KG1 (cell line): ENCODE measurements at regions not wholly inside any gene's neighbourhood (a gene's known extent, or its start where the extent isn't known, plus 50 kb on each side); places are given as distances from the start of the nearest gene placed in this dataset.

ENCODE experiments used
- DNase-seq: peaks from one replicate; lab custom pipeline; 2025; lab: John Stamatoyannopoulos, UW

DNA sequence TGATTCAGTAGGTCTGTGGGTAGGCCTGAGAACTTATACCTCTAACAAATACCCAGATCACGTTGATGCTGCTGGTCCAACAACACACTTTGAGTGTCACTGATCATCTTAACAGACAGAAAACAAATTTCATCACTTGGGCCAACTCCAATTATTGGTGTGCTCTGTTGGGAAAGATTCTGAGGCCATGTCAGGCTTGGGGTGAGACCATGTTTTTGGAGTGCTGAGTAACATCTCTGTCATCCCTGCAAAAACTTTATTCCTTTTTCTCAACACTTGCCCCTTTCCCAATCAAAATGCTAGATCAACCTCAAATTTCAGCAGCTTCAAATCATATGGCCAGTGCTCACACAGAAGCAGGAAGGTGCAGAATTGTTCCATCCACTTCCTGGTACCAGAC is 108.8 kb upstream of the TENT5A start:
- no peak for DNase-seq

DNA sequence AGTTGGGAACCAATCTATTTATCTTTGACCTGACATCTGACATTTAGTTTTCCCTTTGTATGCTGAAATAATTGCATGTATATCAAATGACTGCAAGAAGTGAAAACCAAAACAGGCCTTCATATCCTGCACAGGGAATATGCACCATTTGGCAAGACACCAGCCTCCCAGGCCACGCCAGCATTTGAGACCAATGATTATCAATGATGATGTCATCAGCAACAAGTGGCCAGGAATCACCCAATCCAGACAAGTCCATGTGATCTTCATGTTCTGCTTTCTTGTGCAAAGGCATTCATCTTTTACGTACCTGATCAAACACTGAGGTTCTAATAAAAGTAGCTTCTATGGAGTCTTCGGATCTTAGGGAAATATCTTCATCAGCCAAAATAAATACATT is 107.4 kb upstream of the TENT5A start:
- no peak for DNase-seq

DNA sequence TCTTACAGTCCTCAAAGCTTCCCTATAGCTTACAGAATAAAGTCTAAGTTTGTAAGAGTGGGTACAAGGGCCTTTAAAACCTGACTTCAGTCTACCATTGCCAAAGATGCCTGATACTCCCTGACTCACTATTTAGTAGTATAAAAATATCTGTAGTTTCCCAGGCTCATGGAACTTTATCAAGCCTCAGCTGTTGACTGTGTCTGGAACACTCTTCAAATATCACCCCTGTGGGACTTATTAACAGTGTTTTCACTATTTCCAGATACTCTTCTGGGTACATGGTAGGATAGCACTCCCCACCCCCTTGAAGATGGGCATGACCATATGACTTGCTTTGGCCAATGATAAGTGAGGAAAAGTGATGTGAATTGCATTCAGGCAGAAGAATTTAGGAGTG is 105.3 kb upstream of the TENT5A start:
- no peak for DNase-seq

GRCh38 chr6:81856872-81857271 is 104.4 kb upstream of the TENT5A start:
- DNase-seq, result no peak

DNA sequence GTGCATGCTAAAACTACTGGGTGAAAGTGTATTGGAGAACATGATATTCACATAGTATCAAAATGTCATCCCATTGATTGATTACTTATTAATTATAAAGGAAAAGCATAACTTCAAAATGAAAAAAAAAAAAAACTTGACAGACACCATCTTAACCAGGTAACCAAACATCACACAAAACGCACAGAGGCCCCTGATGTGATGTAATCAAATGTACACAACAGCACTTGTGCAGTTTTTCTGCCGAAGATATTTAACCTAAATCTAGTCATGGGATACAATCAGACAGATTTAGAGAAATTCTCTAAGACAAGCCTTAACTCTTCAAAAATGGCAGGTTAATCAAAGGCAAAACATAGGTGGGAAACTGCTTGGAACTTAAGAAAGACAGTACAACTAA is 102.0 kb upstream of the TENT5A start:
- DNase-seq, result no peak

GRCh38 chr6:81853975-81854374 is 101.5 kb upstream of the TENT5A start:
- DNase-seq, result no peak

DNA sequence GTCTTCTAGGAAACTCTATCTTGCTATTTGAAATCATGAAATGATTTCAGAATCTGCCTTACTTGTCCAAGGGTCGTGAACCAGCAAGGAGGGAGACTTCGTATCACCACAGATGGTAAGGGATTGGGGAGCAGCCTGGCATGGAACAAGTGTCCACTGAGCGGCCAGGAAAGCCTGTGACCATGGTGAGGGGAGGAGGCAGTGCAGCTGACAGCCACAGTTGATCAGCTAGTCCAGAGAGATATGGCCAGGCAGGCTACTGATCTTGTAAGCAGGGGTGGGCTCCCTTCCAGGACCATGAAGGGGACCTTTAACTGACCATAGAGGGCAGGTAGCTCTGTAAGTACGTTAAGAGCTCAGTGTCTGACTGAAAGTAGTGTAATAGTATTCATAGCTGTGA is 96.8 kb upstream of the TENT5A start:
- no peak for DNase-seq

- no peak for DNase-seq
Measured at GRCh38 chr6:81847866-81848265, 95.4 kb upstream of the TENT5A start.

DNA sequence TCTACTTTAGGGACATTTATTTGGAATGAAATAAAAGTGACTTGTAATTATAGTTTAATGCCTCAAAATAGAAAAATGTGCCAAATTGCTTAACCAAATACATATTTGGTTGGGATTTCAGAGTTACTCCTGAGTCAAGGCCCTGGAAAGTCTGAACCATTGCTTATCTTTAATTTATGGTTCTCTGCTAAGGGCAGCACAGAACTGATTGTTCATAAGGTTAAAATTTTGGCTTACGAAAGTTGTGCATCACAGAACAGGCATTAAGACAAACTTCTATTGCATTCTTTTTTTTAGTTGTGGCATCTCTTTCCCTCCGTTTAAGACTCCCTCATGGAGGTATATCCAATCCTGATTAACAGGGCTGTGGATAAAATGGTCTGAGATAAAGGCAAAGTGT is 92.2 kb upstream of the TENT5A start:
- DNase-seq, result no peak

DNA sequence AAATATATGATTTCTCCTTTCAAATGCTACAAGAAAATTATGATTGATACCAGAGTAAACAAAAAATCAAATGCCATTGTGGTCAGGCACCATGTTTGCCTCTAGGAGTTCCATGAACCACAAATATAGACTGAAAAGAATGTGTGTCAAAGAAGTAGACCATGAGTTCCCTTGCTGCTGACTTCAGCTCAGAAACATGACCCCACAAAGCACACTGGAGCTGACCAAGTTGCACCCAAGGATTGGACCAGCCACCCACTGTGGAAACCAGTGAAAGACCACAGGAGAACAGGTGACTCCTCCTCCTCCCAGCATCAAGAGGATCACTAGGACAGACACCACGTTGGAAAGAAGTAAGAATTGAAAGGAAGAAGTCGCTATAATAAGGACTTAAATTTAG is 90.8 kb upstream of the TENT5A start:
- no peak for DNase-seq

GRCh38 chr6:81842254-81842653 is 89.8 kb upstream of the TENT5A start:
- no peak for DNase-seq

DNA sequence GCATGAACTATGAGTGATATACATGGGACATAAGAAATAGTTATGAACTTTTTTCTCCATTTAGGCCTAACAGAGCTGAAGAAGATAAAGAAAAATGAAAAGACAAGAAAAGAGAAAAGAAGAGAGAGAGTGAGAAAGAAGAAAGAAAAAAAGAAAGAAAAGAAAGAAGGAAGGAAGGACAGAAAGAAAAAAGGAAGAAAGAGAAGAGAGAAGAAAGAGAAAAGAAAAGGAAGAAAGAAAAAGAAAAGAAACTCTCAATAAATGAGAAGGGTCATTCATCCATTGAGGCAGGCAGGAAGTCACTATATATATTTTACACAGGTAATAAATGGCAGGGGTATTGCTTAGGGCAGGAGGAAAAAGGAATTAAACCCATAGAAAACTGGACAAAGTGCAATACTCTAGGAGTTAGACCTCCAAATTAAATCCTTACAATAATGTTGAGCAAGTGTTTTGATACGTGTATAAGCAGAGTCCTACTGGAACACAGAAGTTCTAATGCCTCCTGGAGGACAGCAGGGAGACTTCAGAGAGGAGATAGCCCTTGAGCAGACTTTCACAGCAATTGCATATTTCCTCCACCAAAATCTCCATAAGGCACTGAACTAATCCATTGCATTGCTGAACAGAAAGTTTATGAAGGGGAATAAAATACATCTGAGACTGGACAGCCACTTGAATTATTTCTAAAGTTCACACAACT is 86.4 kb upstream of the TENT5A start:
- no peak for DNase-seq

GRCh38 chr6:81838031-81838430 is 85.5 kb upstream of the TENT5A start:
- no peak for DNase-seq

DNA sequence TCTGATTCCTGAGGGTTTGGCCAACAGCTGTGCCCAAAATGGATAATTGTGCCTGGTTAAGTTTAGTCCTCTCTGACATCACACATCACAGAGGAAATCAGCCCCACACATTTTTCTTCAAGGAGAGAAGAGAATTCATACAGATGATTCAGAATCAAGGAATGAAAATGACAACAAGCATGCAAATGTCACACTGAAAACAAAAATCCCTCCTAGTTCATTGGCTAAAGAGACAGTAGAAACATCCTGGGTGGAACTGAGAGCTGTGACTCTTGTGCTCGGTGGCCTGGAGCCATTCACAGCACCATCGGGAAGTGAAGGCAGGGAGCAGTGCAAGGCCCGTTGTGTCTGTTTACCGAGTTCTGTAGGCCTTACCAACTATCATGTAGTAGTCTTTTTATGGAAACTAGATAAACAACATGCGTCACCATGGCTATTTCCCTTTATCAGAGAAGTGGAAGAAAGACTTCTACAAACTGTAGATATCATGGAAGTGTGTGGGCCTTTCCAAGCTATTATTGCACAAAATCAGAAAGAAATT is 81.7 kb upstream of the TENT5A start:
- no peak for DNase-seq

GRCh38 chr6:81832304-81832703 is 79.8 kb upstream of the TENT5A start:
- DNase-seq, result no peak

GRCh38 chr6:81831274-81831673 is 78.8 kb upstream of the TENT5A start:
- DNase-seq, result no peak

GRCh38 chr6:81826784-81827183 is 74.3 kb upstream of the TENT5A start:
- DNase-seq, result no peak

DNA sequence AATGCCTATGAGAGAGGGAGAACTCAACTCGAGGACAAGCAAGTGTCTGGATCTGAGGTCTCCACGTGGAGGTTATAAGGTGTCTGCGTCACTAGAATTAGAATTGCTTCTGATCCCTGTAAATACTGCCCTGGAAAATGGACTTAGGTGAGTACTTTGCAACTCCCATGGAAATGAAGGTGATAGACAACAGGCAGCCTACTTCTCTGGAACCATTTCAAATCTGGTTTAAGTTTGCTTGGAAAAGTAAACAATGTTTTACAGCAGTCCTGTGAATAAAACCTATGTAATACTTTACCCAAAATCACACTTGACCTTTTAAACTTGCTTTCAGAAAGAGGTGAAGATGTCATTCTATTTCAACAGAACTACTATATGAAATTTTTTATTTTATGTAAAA is 70.1 kb upstream of the TENT5A start:
- no peak for DNase-seq

GRCh38 chr6:81821449-81821848 is 69.0 kb upstream of the TENT5A start:
- no peak for DNase-seq

- no peak for DNase-seq
Measured at GRCh38 chr6:81820980-81821379, 68.5 kb upstream of the TENT5A start.

DNA sequence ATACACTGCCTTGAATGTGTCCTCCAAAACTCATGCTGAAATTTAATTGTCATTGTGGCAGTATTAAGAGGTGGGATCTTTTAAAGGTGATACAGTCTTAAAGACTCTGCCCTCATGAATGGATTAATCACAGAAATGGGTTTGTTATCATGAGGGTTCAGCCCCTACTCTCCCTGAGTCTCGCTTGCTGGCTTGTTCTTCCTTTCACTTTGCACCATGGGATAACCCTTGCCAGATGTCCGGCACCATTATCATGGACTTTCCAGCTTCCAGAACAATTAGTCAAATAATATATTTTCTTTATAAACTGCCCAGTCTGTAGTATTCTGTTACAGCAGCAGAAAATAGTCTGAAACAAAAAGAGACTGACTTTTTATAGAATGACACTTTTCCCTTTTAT is 67.9 kb upstream of the TENT5A start:
- no peak for DNase-seq

- DNase-seq, result no peak
Measured at GRCh38 chr6:81819767-81820166, 67.3 kb upstream of the TENT5A start.

DNA sequence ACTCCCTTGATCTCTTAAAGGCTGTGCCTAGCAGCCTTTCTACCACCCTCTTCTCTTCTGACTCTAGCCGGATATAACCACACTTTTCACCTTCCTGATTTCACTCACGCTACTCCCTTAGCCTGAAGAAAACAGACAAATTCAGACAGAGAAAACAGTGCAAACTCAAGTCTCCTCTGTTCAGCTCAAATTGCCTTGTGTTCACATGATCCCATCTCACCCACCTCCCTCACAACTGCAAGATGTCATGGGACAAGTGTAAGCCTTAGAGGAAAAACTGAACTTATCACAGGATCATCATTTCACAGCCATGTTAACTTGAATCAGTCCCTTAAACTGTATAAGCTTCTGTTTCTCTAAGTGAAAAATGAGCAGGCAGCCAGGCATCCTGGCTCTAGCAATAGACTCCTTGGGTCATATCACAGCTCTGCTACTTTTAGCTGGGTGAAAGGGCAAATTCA is 66.5 kb upstream of the TENT5A start:
- no peak for DNase-seq

DNA sequence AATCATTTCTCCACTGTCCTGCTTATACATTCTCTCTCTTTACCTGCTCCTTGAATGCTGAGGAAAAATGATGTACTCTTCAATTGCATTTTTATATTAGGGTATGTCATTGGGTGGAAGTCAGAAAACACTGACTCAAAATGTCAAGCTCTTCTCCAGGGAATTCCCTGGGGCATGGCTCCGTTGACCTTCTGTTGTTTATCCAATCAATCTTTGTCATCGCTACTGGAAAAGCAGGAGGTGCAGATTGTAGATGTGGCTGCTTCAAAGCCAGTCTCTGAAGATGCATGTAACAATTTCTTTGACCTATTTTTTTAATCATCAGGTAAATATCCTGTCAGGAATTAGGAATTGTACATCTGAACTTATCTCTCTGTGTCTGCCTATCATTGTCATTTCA is 63.9 kb upstream of the TENT5A start:
- no peak for DNase-seq
